NB4 (cell line): ENCODE measurements at regions not wholly inside any gene's neighbourhood (a gene's known extent, or its start where the extent isn't known, plus 50 kb on each side); places are given as distances from the start of the nearest gene placed in this dataset.

ENCODE experiments used
- DNase-seq: peaks from one replicate; pipeline ENCODE4 v3.0.0; 2010; ENCODE audit warnings: low read depth
- H3K4me3 ChIP-seq: one replicate; pipeline ENCODE4 v1.5.1; 2011; ENCODE audit warnings: mild to moderate bottlenecking, low read depth, low read length, moderate library complexity
- CTCF ChIP-seq: IDR thresholded peaks from one replicate; pipeline ENCODE4 v1.5.1; 2012; ENCODE audit warnings: low read depth, low read length
- MYC ChIP-seq: IDR thresholded peaks from 2 replicates; pipeline ENCODE4 v1.6.1; 2011; ENCODE audit warnings: low read depth, low read length
- POLR2A ChIP-seq: IDR thresholded peaks from 2 replicates; pipeline ENCODE4 v1.6.1; 2011; ENCODE audit warnings: mild to moderate bottlenecking; ENCODE audit not compliant: insufficient read length; ENCODE audit errors: extremely low read depth
- TF ChIP-seq, protein P1 (sequence below): IDR thresholded peaks from 2 replicates; pipeline ENCODE4 v1.6.1; 2011; ENCODE audit warnings: low read depth, low read length

- DNase-seq = no peak
- no peak overlapping the region for H3K4me3 ChIP-seq
- no peak for TF ChIP-seq MYC
- no peak for TF ChIP-seq POLR2A
Measured at GRCh38 chr9:38342532-38342931, 50.0 kb upstream of the ALDH1B1 start.

GRCh38 chr9:38342096-38342495 lies 50.4 kb upstream of the ALDH1B1 start:
- H3K4me3 ChIP-seq = no peak overlapping the region
- DNase-seq = no peak
- TF ChIP-seq, protein P1, sequence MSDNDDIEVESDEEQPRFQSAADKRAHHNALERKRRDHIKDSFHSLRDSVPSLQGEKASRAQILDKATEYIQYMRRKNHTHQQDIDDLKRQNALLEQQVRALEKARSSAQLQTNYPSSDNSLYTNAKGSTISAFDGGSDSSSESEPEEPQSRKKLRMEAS = no peak
- TF ChIP-seq MYC (no peak), POLR2A (no peak), CTCF (no peak)

GRCh38 chr9:38339496-38339895 lies 53.0 kb upstream of the ALDH1B1 start:
- DNase-seq = no peak
- TF ChIP-seq POLR2A (no peak), CTCF (no peak)
- TF ChIP-seq, protein P1 = no peak
- no peak overlapping the region for H3K4me3 ChIP-seq

DNA sequence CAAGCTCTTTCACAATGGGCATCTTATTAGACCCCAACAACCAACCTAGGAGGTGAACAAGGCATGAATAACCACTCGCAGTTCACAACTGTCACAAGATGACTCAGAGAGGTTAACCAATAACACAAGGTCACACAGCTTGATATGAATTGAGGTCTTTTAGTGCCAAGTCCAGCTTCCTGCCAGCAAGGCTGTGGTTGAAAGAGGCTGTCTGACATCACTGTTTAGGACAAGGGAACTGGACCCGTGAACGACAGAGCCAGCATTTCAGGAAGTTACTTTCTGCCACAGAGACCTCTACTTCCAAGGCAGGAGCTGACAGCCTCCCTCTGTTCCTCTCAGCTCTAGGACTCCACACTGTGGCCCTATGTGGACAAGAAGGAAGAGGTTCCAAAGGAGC lies 53.4 kb upstream of the ALDH1B1 start:
- no peak for TF ChIP-seq POLR2A
- no peak for TF ChIP-seq CTCF
- TF ChIP-seq, protein P1 = no peak
- H3K4me3 ChIP-seq = no peak overlapping the region
- peak; percentile 29 for DNase-seq

DNA sequence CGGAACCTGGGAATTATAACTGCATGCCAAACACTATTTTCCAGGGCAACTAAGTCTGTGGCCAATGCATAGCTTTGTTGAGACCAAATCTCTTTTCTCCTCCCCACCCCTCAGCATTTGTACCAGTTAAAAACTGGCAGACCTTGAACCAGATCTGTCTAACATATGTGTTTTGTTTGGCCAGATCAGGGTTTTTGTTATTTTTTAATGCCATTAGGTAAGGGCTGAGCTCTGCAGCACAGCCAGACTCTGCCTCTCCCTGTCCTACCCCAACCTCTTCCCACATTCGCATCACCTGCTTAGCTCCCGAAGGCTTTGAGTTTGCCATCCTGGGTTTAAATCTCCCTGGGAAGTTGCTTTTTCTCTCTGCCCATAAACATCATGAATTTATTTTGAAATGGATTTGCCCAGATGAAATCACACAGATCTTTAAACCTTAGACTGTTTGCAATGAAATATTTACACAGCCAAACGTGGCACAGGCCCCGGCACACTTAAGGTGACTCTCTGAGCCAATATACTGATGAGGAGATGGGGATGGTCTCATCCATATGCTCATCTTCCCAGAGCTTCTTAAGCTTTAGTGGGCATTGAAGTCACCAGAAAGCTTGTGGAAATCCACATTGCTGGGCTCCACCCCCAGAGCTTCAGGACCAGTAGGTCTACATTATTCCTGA lies 54.0 kb upstream of the ALDH1B1 start:
- no peak for DNase-seq
- no peak overlapping the region for H3K4me3 ChIP-seq

More for the DNA sequence above, 54.0 kb upstream of the ALDH1B1 start:
- TF ChIP-seq POLR2A (no peak), MYC (no peak), CTCF (no peak)
- TF ChIP-seq, protein P1 = no peak
